Trophoblast cell (in vitro differentiated cells and primary cell): ENCODE measurements at regions not wholly inside any gene's neighbourhood (a gene's known extent, or its start where the extent isn't known, plus 50 kb on each side); places are given as distances from the start of the nearest gene placed in this dataset.

Source experiments
- DNase-seq, 2 donors: peaks; one replicate each; pipeline ENCODE4 v3.0.0-alpha.2; 2016
- H2AFZ ChIP-seq: 2 replicates; pipeline ENCODE4 v1.6.1; 2013; ENCODE audit warnings: low read length, moderate library complexity, mild to moderate bottlenecking; ENCODE audit not compliant: insufficient read depth, poor library complexity
- H2AK5ac ChIP-seq: 2 replicates; pipeline ENCODE4 v1.6.1; 2013; ENCODE audit warnings: mild to moderate bottlenecking, low read length
- H2BK120ac ChIP-seq: 2 replicates; pipeline ENCODE4 v1.6.1; 2013; ENCODE audit warnings: low read length, mild to moderate bottlenecking, moderate library complexity; ENCODE audit not compliant: insufficient read depth, poor library complexity
- H2BK12ac ChIP-seq: 2 replicates; pipeline ENCODE4 v1.6.1; 2013; ENCODE audit warnings: mild to moderate bottlenecking, low read length, moderate library complexity
- H2BK5ac ChIP-seq: 2 replicates; pipeline ENCODE4 v1.6.1; 2013; ENCODE audit warnings: low read length, low read depth, moderate library complexity, mild to moderate bottlenecking; ENCODE audit not compliant: poor library complexity
- H3K14ac ChIP-seq: 2 replicates; pipeline ENCODE4 v1.6.1; 2013; ENCODE audit warnings: mild to moderate bottlenecking, low read length
- H3K18ac ChIP-seq: 2 replicates; pipeline ENCODE4 v1.6.1; 2013; ENCODE audit warnings: mild to moderate bottlenecking, low read length
- H3K23ac ChIP-seq: 2 replicates; pipeline ENCODE4 v1.6.1; 2013; ENCODE audit warnings: low read length
- H3K27ac ChIP-seq: 2 replicates; pipeline ENCODE4 v1.5.1; 2013; ENCODE audit warnings: low read depth, mild to moderate bottlenecking, inconsistent platforms, low read length, moderate library complexity
- H3K27me3 ChIP-seq: 2 replicates; pipeline ENCODE4 v1.6.1; 2013; ENCODE audit warnings: inconsistent platforms, mild to moderate bottlenecking, low read length, moderate library complexity; ENCODE audit not compliant: insufficient read depth
- H3K36me3 ChIP-seq, 2 experiments: 1 replicate in 1 of 2; 2 replicates in 1 of 2; pipeline ENCODE4 v1.6.1; 2013; ENCODE audit warnings: low read length in 2 of 2, mild to moderate bottlenecking in 2 of 2, moderate library complexity in 1 of 2; ENCODE audit not compliant: insufficient read depth in 2 of 2, control insufficient read depth in 1 of 2
- H3K4ac ChIP-seq: 2 replicates; pipeline ENCODE4 v1.6.1; 2013; ENCODE audit warnings: low read depth, mild to moderate bottlenecking, low read length, moderate library complexity
- H3K4me1 ChIP-seq, 2 experiments: 1 replicate in 1 of 2; 2 replicates in 1 of 2; pipeline ENCODE4 v1.6.1; 2013; ENCODE audit warnings: low read length in 2 of 2, mild to moderate bottlenecking in 2 of 2, moderate library complexity in 1 of 2; ENCODE audit not compliant: insufficient read depth in 2 of 2, control insufficient read depth in 1 of 2
- H3K4me2 ChIP-seq: 2 replicates; pipeline ENCODE4 v1.6.1; 2013; ENCODE audit warnings: inconsistent platforms, mild to moderate bottlenecking, low read length, moderate library complexity
- H3K4me3 ChIP-seq: 2 replicates; pipeline ENCODE4 v1.5.1; 2013; ENCODE audit warnings: mild to moderate bottlenecking, low read depth, low read length, inconsistent platforms
- H3K79me1 ChIP-seq: one replicate; pipeline ENCODE4 v1.6.1; 2013; ENCODE audit warnings: low read length
- H3K79me2 ChIP-seq: 2 replicates; pipeline ENCODE4 v1.6.1; 2013; ENCODE audit warnings: low read length, mild to moderate bottlenecking; ENCODE audit not compliant: control insufficient read depth, insufficient read depth, poor library complexity
- H3K9ac ChIP-seq: 2 replicates; pipeline ENCODE4 v1.6.1; 2013; ENCODE audit warnings: mild to moderate bottlenecking, low read length
- H3K9me3 ChIP-seq: 2 replicates; pipeline ENCODE4 v1.6.1; 2013; ENCODE audit warnings: low read depth, mild to moderate bottlenecking, control low read depth, inconsistent platforms, low read length; ENCODE audit not compliant: insufficient read depth
- H4K12ac ChIP-seq: 2 replicates; pipeline ENCODE4 v1.6.1; 2013; ENCODE audit warnings: low read depth, mild to moderate bottlenecking, low read length, moderate library complexity
- H4K8ac ChIP-seq: 2 replicates; pipeline ENCODE4 v1.6.1; 2013; ENCODE audit warnings: low read depth, mild to moderate bottlenecking, low read length, moderate library complexity
- H4K91ac ChIP-seq: one replicate; pipeline ENCODE4 v1.6.1; 2013; ENCODE audit warnings: low read depth, mild to moderate bottlenecking, low read length, moderate library complexity
- WGBS: extraction: QIAGEN DNeasy Blood & Tissue Kit; methylation state at CpG from one replicate; pipeline ENCODE4 v1.1.7; 2013; ENCODE audit warnings: missing lambda C conversion rate; ENCODE audit not compliant: insufficient read length, insufficient coverage; ENCODE audit errors: extremely low coverage; 5-methylcytosine and 5-hydroxymethylcytosine counted together

DNA sequence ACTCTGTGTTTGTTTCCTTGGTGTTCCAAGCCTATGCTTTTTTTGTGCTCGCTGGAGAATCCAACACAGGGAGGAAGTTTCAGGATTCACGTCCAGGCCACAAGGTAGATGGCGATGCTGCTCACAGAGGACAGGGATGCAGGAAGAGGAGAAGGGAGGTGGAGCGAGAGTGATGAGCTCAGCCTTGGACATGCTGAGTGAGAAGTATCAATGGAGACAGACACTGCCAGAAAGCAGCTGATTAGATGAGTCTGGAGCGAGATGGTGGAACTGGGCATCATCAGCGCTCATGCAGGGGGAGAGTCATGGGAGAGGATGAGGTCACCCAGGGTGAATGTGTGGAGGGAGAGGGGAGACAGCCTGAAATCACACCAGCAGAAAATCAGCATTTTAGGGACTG, 110.0 kb downstream of the GLUL start:
- Histone ChIP-seq H2AFZ (no peak overlapping the region), H3K36me3 (no peaks in the 10 kb centered on the region), H4K8ac (no peak overlapping the region), H3K9me3 (no peaks in the 10 kb centered on the region), H3K14ac (no peak overlapping the region), H3K9ac (no peak overlapping the region), H3K79me2 (no peaks in the 10 kb centered on the region), H3K4ac (no peak overlapping the region), H3K79me1 (no peaks in the 10 kb centered on the region), H2BK5ac (no peak overlapping the region), H4K91ac (no peak overlapping the region), H3K27ac (no peak overlapping the region), H3K18ac (no peak overlapping the region), H2BK12ac (no peak overlapping the region), H2BK120ac (no peak overlapping the region), H3K23ac (no peak overlapping the region), H2AK5ac (no peak overlapping the region), H3K4me1 (no peaks in the 10 kb centered on the region), H4K12ac (no peak overlapping the region), H3K4me3 (no peak overlapping the region), H3K27me3 (no peaks in the 10 kb centered on the region), H3K4me2 (no peak overlapping the region)
- WGBS = no CpG with 5 or more reads among the region's 6 CpGs
- no peak for DNase-seq

DNA sequence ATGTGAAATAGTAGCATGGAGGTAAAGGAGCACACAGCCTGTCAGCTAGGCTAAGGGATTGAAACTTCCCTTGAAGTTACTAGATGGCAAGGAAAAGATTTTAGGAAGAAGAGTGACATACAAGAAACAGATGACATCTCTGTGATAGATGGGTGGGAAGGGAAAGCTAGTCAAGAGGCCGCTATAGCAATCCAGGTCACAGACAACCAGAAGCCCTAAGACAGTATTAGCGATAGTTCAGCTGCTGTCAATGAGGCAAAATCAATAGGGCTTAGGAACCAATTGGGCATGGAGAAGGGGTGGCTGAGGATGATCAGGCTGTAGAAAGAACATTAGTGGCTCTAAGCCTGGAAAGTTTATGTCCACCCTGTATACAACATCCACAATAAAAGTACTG, 111.1 kb downstream of the GLUL start:
- no peak for DNase-seq

DNA sequence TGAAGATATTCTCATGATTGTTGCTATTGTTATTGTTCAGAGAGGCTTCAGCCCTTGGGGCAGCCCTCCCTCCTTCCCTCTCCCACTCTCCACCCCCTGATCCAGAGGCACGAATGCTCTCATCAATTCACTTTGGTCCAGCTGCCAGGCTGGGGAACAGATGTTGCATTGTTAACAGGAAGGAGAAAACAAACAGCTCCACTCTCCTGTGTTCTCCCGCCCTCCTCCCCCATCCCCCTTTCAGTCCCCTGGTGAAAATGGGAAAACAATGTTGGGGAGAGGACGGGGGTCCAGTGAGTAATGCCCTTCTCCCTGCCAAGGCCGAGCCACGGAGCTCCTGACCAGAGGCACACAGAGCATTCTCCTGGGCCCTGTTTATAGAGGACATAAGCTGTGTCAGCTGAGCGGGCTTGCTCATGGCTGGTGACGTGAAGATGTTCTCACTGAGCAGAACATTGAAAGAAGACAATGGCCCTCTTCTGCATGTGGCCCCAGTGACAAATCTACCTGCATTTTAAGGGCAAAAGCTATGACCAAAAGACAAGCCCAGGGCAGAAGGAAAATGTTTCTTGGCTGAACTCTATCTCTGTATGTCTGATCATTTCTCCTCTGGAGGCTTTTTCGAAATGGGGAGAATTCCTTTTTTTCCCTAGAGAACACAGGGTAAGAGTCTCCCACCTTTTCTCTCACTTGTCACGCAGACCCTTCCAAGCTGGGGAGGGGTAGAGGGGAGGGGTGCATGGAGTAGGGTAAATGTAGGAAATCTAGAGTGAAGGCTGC, 111.7 kb downstream of the GLUL start:
- Histone ChIP-seq H3K79me1 (no peaks in the 10 kb centered on the region), H3K9ac (no peak overlapping the region), H3K18ac (no peak overlapping the region), H4K12ac (no peak overlapping the region), H2BK120ac (no peak overlapping the region), H3K36me3 (no peaks in the 10 kb centered on the region), H3K79me2 (no peaks in the 10 kb centered on the region), H3K4ac (no peak overlapping the region), H4K91ac (no peak overlapping the region), H2AK5ac (no peak overlapping the region), H3K27me3 (no peaks in the 10 kb centered on the region), H2AFZ (no peak overlapping the region), H3K9me3 (no peaks in the 10 kb centered on the region), H3K4me3 (no peak overlapping the region), H4K8ac (no peak overlapping the region), H2BK5ac (no peak overlapping the region), H3K4me2 (no peak overlapping the region), H3K14ac (no peak overlapping the region), H3K27ac (no peak overlapping the region), H3K23ac (no peak overlapping the region), H3K4me1 (no peaks in the 10 kb centered on the region), H2BK12ac (no peak overlapping the region)
- WGBS = no CpG with 5 or more reads among the region's 9 CpGs
- DNase-seq = no peak

More for the DNA sequence above, 111.1 kb downstream of the GLUL start:
- Histone ChIP-seq H3K4me1 (no peaks in the 10 kb centered on the region), H3K27me3 (no peaks in the 10 kb centered on the region), H4K8ac (no peak overlapping the region), H2AFZ (no peak overlapping the region), H3K23ac (no peak overlapping the region), H2BK120ac (no peak overlapping the region), H3K14ac (no peak overlapping the region), H3K36me3 (no peaks in the 10 kb centered on the region), H4K12ac (no peak overlapping the region), H4K91ac (no peak overlapping the region), H3K18ac (no peak overlapping the region), H3K4me2 (no peak overlapping the region), H3K27ac (no peak overlapping the region), H3K9ac (no peak overlapping the region), H2BK5ac (no peak overlapping the region), H3K9me3 (no peaks in the 10 kb centered on the region), H3K79me2 (no peaks in the 10 kb centered on the region), H3K79me1 (no peaks in the 10 kb centered on the region), H2AK5ac (no peak overlapping the region), H3K4me3 (no peak overlapping the region), H2BK12ac (no peak overlapping the region), H3K4ac (no peak overlapping the region)
- no CpG with 5 or more reads among the region's 2 CpGs for WGBS

DNA sequence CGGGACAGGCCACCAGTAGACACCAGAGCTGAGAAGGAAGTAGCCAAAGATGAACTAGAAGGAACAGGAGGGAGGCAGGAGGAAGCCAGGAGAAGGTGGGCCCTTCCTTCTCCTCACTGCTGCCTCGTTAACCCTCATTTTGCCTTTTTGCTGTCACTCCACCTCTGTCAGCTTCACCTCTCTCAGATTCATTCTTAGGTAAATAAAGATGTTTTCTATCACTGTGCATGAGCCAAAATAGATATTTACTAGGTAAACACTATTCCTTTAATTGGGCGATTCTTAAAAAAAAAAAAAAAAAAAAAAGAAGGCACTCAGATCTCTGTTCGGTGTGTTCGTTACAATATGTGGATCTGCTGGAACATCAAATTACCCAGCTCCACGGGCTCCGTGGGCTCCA, 112.3 kb downstream of the GLUL start:
- Histone ChIP-seq H3K14ac (no peak overlapping the region), H3K4ac (no peak overlapping the region), H4K8ac (no peak overlapping the region), H2AFZ (no peak overlapping the region), H3K9ac (no peak overlapping the region), H2BK12ac (no peak overlapping the region), H2BK5ac (no peak overlapping the region), H2BK120ac (no peak overlapping the region), H3K27ac (no peak overlapping the region), H2AK5ac (no peak overlapping the region), H3K23ac (no peak overlapping the region), H3K79me1 (no peaks in the 10 kb centered on the region), H3K18ac (no peak overlapping the region), H3K4me1 (no peaks in the 10 kb centered on the region), H3K36me3 (no peaks in the 10 kb centered on the region), H3K4me2 (no peak overlapping the region), H3K4me3 (no peak overlapping the region), H4K91ac (no peak overlapping the region), H3K79me2 (no peaks in the 10 kb centered on the region), H4K12ac (no peak overlapping the region), H3K9me3 (no peaks in the 10 kb centered on the region), H3K27me3 (no peaks in the 10 kb centered on the region)
- whole genome bisulfite sequencing = no CpG with 5 or more reads among the region's 7 CpGs
- DNase-seq = no peak
